Breast epithelium (tissue), 3 donors: ENCODE measurements at regions not wholly inside any gene's neighbourhood (a gene's known extent, or its start where the extent isn't known, plus 50 kb on each side); places are given as distances from the start of the nearest gene placed in this dataset.

Experiments
- POLR2A ChIP-seq: fragments of 450-650 bp; IDR thresholded peaks from one replicate; pipeline ENCODE4 v1.6.1; 2016; ENCODE audit warnings: antibody characterized with exemption, mild to moderate bottlenecking, moderate library complexity
- POLR2AphosphoS5 ChIP-seq, 3 donors: sonication (generic); formaldehyde crosslinking; IDR thresholded peaks; one replicate each; pipeline ENCODE4 v1.6.1; 2017; ENCODE audit warnings: antibody characterized with exemption in 3 of 3
- TF ChIP-seq, protein P1 (sequence below), 3 donors: fragments of 450-650 bp; IDR thresholded peaks; one replicate each; pipeline ENCODE4 v1.5.1; 2016 to 2017; ENCODE audit warnings: antibody characterized with exemption in 3 of 3, mild to moderate bottlenecking in 3 of 3, moderate library complexity in 3 of 3

DNA sequence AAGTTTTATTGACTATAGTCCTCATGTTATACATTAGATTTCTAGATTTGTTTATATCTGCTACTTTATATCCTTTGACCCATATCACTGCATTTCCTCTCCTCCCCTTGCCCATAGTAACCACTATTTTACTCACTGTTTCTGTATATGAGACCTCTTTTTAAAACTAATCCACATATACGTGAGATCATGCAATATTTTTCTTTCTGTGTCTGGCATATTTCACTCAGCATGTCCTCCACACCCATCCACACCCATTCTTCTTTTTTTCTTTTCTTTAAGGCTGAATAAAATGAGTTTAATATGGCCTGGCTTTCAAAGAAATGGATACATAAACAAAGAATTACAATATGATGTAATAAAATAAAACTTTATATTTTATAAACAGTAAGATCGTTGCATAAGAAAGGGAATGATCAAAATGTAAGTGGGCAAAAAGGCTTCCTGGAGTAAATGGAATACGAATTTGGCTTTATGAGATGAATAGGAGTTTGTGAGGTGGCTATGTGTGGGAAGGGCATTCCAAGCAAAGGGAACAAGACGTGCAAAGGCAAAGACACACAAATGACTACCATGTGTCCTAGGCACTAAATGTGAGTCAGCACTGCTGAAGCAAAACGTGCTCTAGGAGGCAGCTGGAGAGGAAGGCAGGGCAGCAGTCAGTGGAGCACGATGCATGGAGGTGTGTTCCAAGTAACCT lies 53.2 kb upstream of the HIF1A start:
- TF ChIP-seq, protein P1, sequence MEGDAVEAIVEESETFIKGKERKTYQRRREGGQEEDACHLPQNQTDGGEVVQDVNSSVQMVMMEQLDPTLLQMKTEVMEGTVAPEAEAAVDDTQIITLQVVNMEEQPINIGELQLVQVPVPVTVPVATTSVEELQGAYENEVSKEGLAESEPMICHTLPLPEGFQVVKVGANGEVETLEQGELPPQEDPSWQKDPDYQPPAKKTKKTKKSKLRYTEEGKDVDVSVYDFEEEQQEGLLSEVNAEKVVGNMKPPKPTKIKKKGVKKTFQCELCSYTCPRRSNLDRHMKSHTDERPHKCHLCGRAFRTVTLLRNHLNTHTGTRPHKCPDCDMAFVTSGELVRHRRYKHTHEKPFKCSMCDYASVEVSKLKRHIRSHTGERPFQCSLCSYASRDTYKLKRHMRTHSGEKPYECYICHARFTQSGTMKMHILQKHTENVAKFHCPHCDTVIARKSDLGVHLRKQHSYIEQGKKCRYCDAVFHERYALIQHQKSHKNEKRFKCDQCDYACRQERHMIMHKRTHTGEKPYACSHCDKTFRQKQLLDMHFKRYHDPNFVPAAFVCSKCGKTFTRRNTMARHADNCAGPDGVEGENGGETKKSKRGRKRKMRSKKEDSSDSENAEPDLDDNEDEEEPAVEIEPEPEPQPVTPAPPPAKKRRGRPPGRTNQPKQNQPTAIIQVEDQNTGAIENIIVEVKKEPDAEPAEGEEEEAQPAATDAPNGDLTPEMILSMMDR (IDR thresholded peaks at IDR 0.05) = no peak
- TF ChIP-seq POLR2AphosphoS5 (IDR thresholded peaks at IDR 0.05) (no peak), POLR2A (no peak)
